ENCODE measurements at regions not wholly inside any gene's neighbourhood (a gene's known extent, or its start where the extent isn't known, plus 50 kb on each side); places are given as distances from the start of the nearest gene placed in this dataset.

DNA sequence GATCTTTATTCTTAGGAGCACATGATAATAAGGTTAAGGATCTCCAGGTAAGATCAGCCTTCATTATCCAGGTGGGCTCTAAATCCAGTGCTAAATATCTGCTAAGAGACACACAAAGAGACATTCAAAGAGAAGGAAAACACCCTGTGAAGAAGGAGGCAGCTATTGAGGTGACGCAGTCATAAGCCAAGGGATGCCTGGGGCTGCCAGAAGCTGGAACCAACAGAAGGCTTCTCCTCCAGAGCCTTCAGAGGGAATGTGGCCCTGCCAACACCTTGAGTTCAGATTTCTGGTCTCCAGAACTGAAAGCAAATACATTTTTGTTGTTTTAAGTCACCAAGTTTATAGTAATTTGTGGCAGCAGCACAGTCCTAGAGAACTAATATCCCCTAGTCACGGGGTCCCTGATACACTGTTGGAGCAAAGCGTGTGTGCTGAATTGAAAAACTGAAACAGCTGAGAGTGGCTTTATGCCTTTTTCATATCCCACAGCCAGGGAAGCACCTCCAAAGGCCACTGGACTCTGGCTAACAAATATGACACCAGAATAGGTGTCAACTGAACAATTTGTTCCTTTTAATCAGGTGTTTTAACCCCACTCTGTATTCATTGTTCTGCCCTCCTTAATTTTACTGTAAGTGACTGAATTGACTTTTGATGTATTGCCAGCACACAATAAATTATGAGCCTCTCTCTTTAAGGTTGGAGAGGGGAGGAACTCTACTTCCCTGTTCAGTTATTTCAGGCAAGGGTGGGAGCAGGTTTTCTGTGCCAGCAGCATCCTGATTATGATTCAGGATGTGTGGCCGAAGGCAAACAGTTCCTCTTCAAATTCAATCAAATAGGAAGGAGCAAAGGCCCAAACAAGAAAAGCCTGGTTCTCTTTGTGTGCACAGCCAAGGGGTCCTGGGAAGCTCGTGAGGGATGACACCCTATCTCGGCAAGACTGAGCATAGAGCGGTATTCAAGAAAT lies 151.8 kb upstream of the HES1 start:
- no peak for DNase-seq (ENCODE audit: low read depth in 2 of 2)

DNA sequence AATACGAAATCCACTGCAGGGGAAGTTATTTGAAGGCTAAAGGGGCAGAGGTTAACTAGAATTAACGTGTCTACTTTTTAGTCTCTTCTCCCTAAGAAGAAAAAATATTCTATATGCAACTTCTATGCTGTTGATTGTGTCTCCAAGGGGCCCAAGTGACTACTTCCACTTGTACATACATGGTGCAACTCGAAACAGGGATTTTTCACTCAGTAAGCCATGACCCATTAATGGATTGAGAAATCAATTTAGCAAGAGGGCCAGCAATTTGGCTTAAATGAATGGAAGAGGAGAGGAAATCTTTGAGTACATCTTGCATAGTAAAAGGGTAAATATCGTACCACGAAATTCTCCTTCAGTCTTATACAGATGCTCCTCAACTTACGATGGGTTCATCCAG lies 151.1 kb upstream of the HES1 start:
- no peak for DNase-seq (ENCODE audit: low read depth in 2 of 2)

GRCh38 chr3:193987186-193987585 lies 148.8 kb upstream of the HES1 start:
- DNase-seq (ENCODE audit: low read depth in 2 of 2), result no peak

DNA sequence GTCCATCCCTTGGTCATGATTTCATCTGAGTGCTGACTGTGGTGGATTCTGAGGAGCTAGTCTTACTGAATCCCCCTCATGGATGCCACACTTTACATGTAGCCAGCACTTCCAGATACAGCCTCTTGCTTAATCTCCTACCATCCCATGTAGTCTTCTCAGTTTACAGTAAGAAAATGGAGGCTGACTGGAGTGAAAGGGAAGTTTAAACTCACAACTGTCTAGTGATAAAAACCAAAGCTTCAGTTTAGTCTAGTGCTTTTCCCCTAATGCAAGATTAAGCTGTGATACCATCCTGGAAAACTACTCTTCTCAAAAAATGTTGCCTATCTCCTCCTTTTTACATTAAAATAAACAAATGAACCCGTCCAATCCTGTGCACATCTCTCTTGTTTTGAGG lies 146.8 kb upstream of the HES1 start:
- DNase-seq (ENCODE audit: low read depth in 2 of 2), result no peak

GRCh38 chr3:193991666-193992424 lies 144.1 kb upstream of the HES1 start:
- no peak for DNase-seq (ENCODE audit: low read depth in 2 of 2)

- DNase-seq (ENCODE audit: low read depth in 2 of 2), result no peak
Measured at GRCh38 chr3:193992425-193993037, 143.4 kb upstream of the HES1 start.

DNA sequence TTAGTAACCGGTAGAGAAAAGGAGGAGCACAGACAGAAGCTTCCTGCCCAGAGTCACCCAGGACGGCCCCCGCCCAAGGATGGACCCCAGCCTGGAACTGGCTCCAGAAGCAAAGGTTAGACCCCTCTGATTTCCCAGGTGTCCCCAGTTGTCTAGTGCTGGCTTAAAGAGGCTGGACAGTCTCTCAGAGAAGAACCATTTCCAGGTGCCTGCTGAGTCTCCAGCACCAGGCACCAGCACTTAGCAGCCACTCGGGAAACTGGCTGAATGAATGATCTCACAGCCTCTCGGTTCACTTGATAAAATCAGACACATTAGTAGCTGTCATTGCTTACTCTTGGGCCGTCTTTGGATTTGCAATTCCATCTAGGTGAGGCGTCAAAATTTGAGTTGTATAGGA lies 139.7 kb upstream of the HES1 start:
- no peak for DNase-seq (ENCODE audit: low read depth in 2 of 2)

DNA sequence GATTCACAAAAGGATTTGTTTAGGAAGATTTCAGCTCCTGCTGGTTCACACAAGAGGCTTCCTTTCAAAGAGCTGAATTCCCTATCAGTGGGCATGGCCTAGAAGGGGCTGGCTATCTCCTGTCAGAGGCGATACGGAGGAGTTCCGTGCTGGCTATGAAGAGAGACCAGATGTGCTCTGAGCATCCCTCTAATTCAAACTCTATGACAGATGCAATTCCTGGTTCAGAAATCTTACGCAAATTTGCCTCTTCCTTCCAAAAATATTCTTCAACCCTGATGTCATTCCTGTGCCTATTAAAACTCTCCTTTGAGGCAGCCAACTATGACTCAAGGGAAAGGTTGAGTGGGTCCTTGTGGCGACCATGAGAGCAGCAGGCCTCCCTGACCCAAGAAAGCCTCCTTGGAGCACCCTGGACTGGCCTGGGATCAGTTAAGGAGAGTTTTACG lies 139.3 kb upstream of the HES1 start:
- no peak for DNase-seq (ENCODE audit: low read depth in 2 of 2)

- DNase-seq (ENCODE audit: low read depth in 2 of 2), result no peak
Measured at GRCh38 chr3:193997228-193998122, 138.5 kb upstream of the HES1 start.

- no peak for DNase-seq (ENCODE audit: low read depth in 2 of 2)
Measured at GRCh38 chr3:193998123-193998448, 137.9 kb upstream of the HES1 start.

DNA sequence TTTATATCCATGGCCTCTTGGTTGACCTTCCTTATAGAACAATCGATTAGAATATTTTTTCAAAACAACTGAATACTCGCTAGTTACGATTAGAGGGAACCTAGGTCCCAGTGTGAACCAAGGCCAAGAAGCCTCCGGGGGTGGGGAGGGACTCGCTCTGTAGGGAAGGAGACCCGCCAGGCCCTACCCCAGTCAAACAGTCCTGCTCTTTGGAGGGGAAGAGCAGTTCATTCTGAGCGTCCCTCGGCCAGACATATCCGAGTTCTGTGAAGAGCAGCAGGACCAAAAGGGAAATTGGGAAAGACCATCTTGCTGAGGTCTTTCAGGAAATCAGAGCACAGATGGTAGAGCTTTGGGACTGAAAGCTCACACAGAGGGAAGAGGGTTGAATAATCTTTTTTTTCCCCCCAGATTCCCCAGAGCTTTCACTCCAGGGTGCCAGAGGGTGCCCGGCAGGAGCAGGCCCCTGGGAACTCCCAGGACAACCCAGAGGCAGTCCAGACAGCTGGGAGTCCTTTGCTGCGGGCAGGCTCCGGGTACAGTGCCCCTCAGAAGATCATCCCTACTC lies 137.2 kb upstream of the HES1 start:
- DNase-seq (ENCODE audit: low read depth in 2 of 2), result no peak

DNA sequence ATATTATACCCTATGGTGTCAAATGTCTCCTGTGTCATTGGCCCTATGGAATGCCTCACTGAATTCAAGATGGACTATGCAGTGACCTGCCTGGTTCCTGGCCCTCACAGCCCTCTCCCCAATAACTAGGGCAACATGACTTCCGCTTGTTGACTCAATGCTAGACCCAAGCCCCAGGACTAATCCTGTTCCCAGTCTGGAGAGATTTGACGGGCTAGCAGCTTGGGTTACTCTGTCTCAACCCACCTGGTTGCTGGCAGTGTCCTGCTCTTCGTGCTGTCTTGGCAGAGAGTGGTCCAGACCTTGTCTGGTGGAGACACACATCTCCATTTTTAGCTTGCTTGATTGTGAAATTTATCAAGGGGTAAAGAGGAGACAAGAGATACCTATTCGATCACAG lies 135.8 kb upstream of the HES1 start:
- DNase-seq (ENCODE audit: low read depth in 2 of 2), result no peak

DNA sequence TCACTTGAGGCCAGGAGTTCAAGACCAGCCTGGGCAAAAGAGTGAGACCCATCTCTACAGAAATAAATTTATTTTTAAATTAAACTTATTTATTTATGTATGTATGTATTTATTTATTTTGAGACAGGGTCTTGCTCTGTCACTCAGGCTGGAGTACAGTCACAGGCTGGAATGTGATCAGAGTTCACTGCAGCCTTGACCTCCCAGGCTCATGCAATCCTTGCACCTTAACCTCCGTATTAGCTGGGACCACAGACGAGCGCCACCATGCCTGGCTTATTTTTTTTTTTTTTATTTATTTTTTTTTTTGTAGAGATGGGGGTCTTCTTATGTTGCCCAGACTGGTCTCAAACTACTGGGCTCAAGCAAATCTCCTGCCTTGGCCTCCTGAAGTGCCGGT lies 135.2 kb upstream of the HES1 start:
- no peak for DNase-seq (ENCODE audit: low read depth in 2 of 2)

- DNase-seq (ENCODE audit: low read depth in 2 of 2), result no peak
Measured at GRCh38 chr3:194001728-194002459, 134.1 kb upstream of the HES1 start.

DNA sequence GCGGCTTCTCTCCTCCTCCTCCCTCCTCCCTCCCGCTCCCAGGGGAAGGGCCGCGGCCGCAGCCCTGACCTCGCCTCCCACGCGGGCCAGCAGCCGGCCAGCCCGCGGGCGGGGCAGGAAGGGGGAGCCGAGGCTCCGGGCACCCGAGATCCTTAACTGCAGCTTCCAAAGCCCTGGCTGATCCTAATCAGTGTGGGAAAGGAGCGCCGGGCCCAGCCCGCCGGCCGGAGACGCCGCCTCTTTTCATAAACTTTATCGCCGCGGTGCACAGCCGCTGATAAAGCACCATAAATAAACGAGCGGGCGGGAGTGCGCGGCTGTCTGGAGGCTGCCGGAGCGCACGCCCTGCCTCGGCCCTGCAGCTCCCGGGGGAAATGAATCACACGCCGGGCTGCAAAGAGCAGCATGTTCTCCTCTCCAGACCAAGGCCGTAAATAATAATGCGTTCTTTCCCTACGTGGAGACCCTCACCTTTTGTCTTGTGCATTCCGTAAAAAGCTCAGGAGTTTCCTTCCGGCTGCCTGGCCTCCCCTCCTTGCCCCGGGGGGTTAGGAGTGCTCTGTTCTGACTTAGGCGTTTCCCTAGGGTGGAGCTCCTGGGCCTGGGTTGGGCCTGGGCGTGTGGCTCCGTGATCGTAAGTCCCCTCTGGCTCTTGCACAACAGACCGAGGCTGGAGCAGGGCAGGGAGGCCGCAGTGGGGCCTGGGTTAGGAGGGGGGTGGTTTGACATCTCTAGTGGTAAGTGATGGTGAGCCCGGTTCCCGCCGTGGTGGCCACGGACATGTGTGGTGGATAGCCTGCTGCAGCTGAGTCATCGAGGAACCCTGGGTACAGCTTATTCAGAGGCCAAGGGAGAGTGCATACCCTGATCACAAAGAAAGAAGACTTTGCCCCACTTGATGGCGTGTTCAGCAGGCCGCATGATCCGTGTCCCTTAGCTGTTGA lies 132.6 kb upstream of the HES1 start:
- DNase-seq (ENCODE audit: low read depth in 2 of 2), result peak in 1 of 2 donors; percentile 25

DNA sequence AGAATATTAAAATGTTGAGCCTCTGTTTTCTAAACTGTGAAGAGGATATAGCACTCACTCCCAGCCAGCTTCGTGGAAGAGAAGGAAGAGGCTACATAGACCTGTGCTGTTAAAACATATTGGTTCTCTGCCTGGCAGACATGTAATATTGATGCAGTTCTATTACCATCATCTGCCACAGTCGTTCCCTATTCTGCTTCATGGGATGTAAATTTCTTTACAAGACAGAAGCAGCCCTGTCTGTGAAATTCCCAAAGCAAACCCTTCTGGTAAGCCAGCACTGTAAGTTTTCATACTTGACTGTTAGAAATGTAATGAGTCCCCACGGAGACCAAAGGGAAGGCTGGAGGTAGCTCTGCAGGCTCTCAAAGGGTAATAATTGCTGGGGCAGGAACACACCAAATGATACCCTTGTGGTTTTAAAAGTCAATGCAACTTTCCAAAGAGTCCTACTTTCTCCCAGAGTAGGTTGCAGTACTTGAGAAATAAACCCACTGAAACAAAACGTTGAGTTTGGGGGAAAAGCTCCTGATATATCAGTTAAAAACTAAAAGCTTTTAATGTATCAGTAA lies 129.9 kb upstream of the HES1 start:
- DNase-seq (ENCODE audit: low read depth in 2 of 2), result no peak

DNA sequence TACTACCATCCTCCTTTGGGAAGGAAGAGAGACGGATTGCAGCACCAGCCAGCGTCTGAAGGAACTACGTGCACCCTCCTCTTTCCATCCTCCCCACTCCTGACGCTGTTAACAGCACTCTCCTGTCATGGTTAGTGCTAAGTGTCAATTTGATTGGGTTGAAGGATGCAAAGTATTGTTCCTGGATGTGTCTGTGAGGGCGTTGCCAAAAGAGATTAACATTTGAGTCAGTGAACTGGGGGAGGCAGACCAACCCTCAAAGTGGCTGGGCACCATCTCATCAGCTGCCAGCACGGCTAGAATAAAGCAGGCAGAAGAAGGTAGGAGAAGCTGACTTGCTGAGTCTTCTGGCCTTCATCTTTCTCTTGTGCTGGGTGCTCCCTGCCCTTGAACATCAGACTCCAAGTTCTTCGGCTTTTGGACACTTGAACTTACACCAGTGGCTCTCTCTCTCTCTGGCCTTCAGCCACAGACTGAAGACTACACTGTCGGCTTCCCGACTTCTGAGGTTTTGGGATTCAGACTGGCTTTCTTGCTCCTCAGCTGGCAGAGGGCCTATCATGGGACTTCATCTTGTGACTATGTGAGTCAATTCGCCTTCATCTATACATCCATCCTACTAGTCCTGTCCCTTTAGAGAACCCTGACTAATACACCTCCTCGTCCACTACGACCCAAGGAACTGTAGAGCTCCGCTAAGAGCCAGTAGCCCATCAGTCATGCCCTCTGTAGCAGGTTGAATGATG lies 128.2 kb upstream of the HES1 start:
- no peak for DNase-seq (ENCODE audit: low read depth in 2 of 2)

GRCh38 chr3:194009019-194009418 lies 126.9 kb upstream of the HES1 start:
- DNase-seq (ENCODE audit: low read depth in 2 of 2), result no peak

Data from stimulated activated CD8-positive, alpha-beta memory T cell treated with anti-CD3 and anti-CD28 coated beads, Interleukin-15, amount 100 ng/mL, for 48 hours (primary cell).